K562 (cell line): ENCODE measurements at regions not wholly inside any gene's neighbourhood (a gene's known extent, or its start where the extent isn't known, plus 50 kb on each side); places are given as distances from the start of the nearest gene placed in this dataset.

Experiments used
- ELK3 ChIP-seq: fragments of 450-650 bp; formaldehyde crosslinking; IDR thresholded peaks from 2 replicates; pipeline ENCODE4 v1.4.0; 2020; ENCODE audit warnings: mild to moderate bottlenecking
- NR1H2 ChIP-seq: sonication (generic); formaldehyde crosslinking; IDR thresholded peaks from 2 replicates; pipeline ENCODE4 v1.4.0; 2020; ENCODE audit warnings: mild to moderate bottlenecking, missing genetic modification reagents
- SMAD3 ChIP-seq: fragments of 450-650 bp; formaldehyde crosslinking; conservative IDR thresholded peaks from 2 replicates; pipeline ENCODE4 v1.4.0; 2020; ENCODE audit warnings: mild to moderate bottlenecking
- ZKSCAN1 ChIP-seq: fragments of 150-350 bp; IDR thresholded peaks from 2 replicates; pipeline ENCODE4 v1.6.1; 2016; ENCODE audit warnings: low read depth, low read length
- ZNF407 ChIP-seq: fragments of 450-650 bp; IDR thresholded peaks from 2 replicates; pipeline ENCODE4 v1.6.1; 2016; ENCODE audit warnings: low read depth
- ZNF830 ChIP-seq: fragments of 250-450 bp; sonication (Bioruptor Pico); IDR thresholded peaks from 2 replicates; pipeline ENCODE4 v1.5.0; 2021; ENCODE audit warnings: mild to moderate bottlenecking

GRCh38 chr14:86826661-86827060 is 1166.3 kb downstream of the GALC start (continued):
- TF ChIP-seq ELK3 (no peak), ZKSCAN1 (no peak), SMAD3 (CRISPR knock-in tag) (no peak), ZNF830 (no peak), NR1H2 (CRISPR knock-in tag) (no peak), ZNF407 (no peak)
